H9 (cell line): ENCODE measurements at regions not wholly inside any gene's neighbourhood (a gene's known extent, or its start where the extent isn't known, plus 50 kb on each side); places are given as distances from the start of the nearest gene placed in this dataset.

ENCODE experiments used
- DNase-seq: peaks from one replicate; pipeline ENCODE4 v3.0.0-alpha.2; 2017
- H2AFZ ChIP-seq: one replicate; pipeline ENCODE4 v1.6.1; 2013; ENCODE audit warnings: mild to moderate bottlenecking, low read length, control low read depth, moderate library complexity
- H2AK5ac ChIP-seq: 2 replicates; pipeline ENCODE4 v1.6.1; 2013; ENCODE audit warnings: low read length, control low read depth, mixed read lengths; ENCODE audit not compliant: insufficient read length
- H2BK120ac ChIP-seq: one replicate; pipeline ENCODE4 v1.6.1; 2013; ENCODE audit warnings: low read depth, mild to moderate bottlenecking, low read length, control low read depth, inconsistent platforms; ENCODE audit not compliant: poor library complexity, severe bottlenecking
- H2BK12ac ChIP-seq: 2 replicates; pipeline ENCODE4 v1.6.1; 2013; ENCODE audit warnings: low read length, control low read depth, mixed read lengths, low read depth; ENCODE audit not compliant: insufficient read length
- H2BK15ac ChIP-seq: 2 replicates; pipeline ENCODE4 v1.6.1; 2013; ENCODE audit warnings: low read depth, low read length, control low read depth
- H2BK20ac ChIP-seq: one replicate; pipeline ENCODE4 v1.6.1; 2013; ENCODE audit warnings: low read depth, mild to moderate bottlenecking, low read length, control low read depth, inconsistent platforms; ENCODE audit not compliant: poor library complexity, severe bottlenecking
- H2BK5ac ChIP-seq: 2 replicates; pipeline ENCODE4 v1.6.1; 2013; ENCODE audit warnings: low read length, control low read depth, mixed read lengths; ENCODE audit not compliant: insufficient read length
- H3K14ac ChIP-seq: 2 replicates; pipeline ENCODE4 v1.6.1; 2013; ENCODE audit warnings: low read length, control low read depth; ENCODE audit not compliant: insufficient read depth
- H3K18ac ChIP-seq: 2 replicates; pipeline ENCODE4 v1.6.1; 2013; ENCODE audit warnings: low read depth, mild to moderate bottlenecking, mixed read lengths, low read length, control low read depth; ENCODE audit not compliant: insufficient read length
- H3K23ac ChIP-seq: 2 replicates; pipeline ENCODE4 v1.6.1; 2013; ENCODE audit warnings: low read length, control low read depth, mixed read lengths, low read depth; ENCODE audit not compliant: insufficient read length
- H3K23me2 ChIP-seq: 2 replicates; pipeline ENCODE4 v1.6.1; 2013; ENCODE audit warnings: low read depth, mild to moderate bottlenecking, mixed read lengths, low read length, control low read depth; ENCODE audit not compliant: insufficient read length, poor library complexity, severe bottlenecking
- H3K27ac ChIP-seq: 2 replicates; pipeline ENCODE4 v1.5.1; 2013; ENCODE audit warnings: low read length, control low read depth, mixed read lengths, low read depth; ENCODE audit not compliant: insufficient read length
- H3K27me3 ChIP-seq: 2 replicates; pipeline ENCODE4 v1.6.1; 2013; ENCODE audit warnings: low read length, control low read depth, inconsistent platforms; ENCODE audit not compliant: insufficient read depth
- H3K4ac ChIP-seq: 2 replicates; pipeline ENCODE4 v1.6.1; 2013; ENCODE audit warnings: low read depth, mild to moderate bottlenecking, control low read depth, inconsistent platforms, low read length, moderate library complexity
- H3K4me1 ChIP-seq: 2 replicates; pipeline ENCODE4 v1.6.1; 2013; ENCODE audit warnings: low read length, control low read depth, inconsistent platforms; ENCODE audit not compliant: insufficient read depth
- H3K4me2 ChIP-seq: 2 replicates; pipeline ENCODE4 v1.6.1; 2013; ENCODE audit warnings: low read length, control low read depth, mixed read lengths; ENCODE audit not compliant: insufficient read length, insufficient read depth
- H3K56ac ChIP-seq: 2 replicates; pipeline ENCODE4 v1.6.1; 2013; ENCODE audit warnings: low read depth, mild to moderate bottlenecking, mixed read lengths, low read length, control low read depth; ENCODE audit not compliant: insufficient read length
- H3K79me1 ChIP-seq: 2 replicates; pipeline ENCODE4 v1.6.1; 2013; ENCODE audit warnings: low read depth, mild to moderate bottlenecking, moderate library complexity, low read length, control low read depth, inconsistent platforms; ENCODE audit not compliant: insufficient read depth, poor library complexity, severe bottlenecking
- H3K79me2 ChIP-seq: 2 replicates; pipeline ENCODE4 v1.6.1; 2013; ENCODE audit warnings: low read length, control low read depth, inconsistent platforms; ENCODE audit not compliant: insufficient read depth
- H3K9ac ChIP-seq: 2 replicates; pipeline ENCODE4 v1.6.1; 2013; ENCODE audit warnings: low read length, control low read depth, mixed read lengths; ENCODE audit not compliant: insufficient read length; ENCODE audit errors: extremely low read depth
- H3K9me3 ChIP-seq: one replicate; pipeline ENCODE4 v1.6.1; 2013; ENCODE audit warnings: low read depth, low read length, inconsistent platforms; ENCODE audit not compliant: control insufficient read depth
- H3T11ph ChIP-seq: one replicate; pipeline ENCODE4 v1.6.1; 2013; ENCODE audit warnings: mild to moderate bottlenecking, low read length, control low read depth, inconsistent platforms
- H4K20me1 ChIP-seq: one replicate; pipeline ENCODE4 v1.6.1; 2013; ENCODE audit not compliant: control insufficient read depth, insufficient read length, insufficient read depth
- H4K5ac ChIP-seq: 2 replicates; pipeline ENCODE4 v1.6.1; 2013; ENCODE audit warnings: low read depth, mild to moderate bottlenecking, mixed read lengths, low read length, control low read depth; ENCODE audit not compliant: insufficient read length
- H4K8ac ChIP-seq: replicated peaks from 2 replicates; pipeline ENCODE4 v1.6.1; 2013; ENCODE audit warnings: low read length, control low read depth, mixed read lengths, low read depth; ENCODE audit not compliant: insufficient read length
- H4K91ac ChIP-seq: 2 replicates; pipeline ENCODE4 v1.6.1; 2013; ENCODE audit warnings: low read depth, mild to moderate bottlenecking, moderate library complexity, mixed read lengths, low read length, control low read depth; ENCODE audit not compliant: insufficient read length
- H3K27ac Mint-ChIP-seq, 3 experiments: 2 replicates in 2 of 3; 3 replicates in 1 of 3; pipeline ENCODE4 v1.8.0; 2020 to 2021; ENCODE audit warnings: mixed read lengths in 3 of 3, mild to moderate bottlenecking in 1 of 3, moderate library complexity in 1 of 3
- H3K27me3 Mint-ChIP-seq: 2 replicates; pipeline ENCODE4 v1.8.0; 2021; ENCODE audit warnings: low read depth, mild to moderate bottlenecking, moderate library complexity, mixed read lengths
- H3K36me3 Mint-ChIP-seq, 3 experiments: 2 replicates in 2 of 3; 3 replicates in 1 of 3; pipeline ENCODE4 v1.8.0; 2020 to 2021; ENCODE audit warnings: low read depth in 3 of 3, mixed read lengths in 3 of 3; ENCODE audit not compliant: insufficient read depth in 1 of 3
- H3K4me1 Mint-ChIP-seq, 2 experiments: 2 replicates each; pipeline ENCODE4 v1.8.0; 2020; ENCODE audit warnings: mixed read lengths in 2 of 2
- H3K4me3 Mint-ChIP-seq, 2 experiments: 2 replicates in 1 of 2; 3 replicates in 1 of 2; pipeline ENCODE4 v1.8.0; 2020 to 2021; ENCODE audit warnings: mild to moderate bottlenecking in 2 of 2, mixed read lengths in 2 of 2, moderate library complexity in 1 of 2
- H3K9me3 Mint-ChIP-seq, 2 experiments: 2 replicates in 1 of 2; 3 replicates in 1 of 2; pipeline ENCODE4 v1.8.0; 2020; ENCODE audit warnings: mild to moderate bottlenecking in 2 of 2, mixed read lengths in 2 of 2, moderate library complexity in 1 of 2
- WGBS: extraction: QIAGEN DNeasy Blood & Tissue Kit; methylation state at CpG from one replicate; pipeline ENCODE4 v1.1.7; 2013; ENCODE audit warnings: missing lambda C conversion rate, low lambda C conversion rate, mixed read lengths; ENCODE audit not compliant: insufficient read length; ENCODE audit errors: extremely low coverage; 5-methylcytosine and 5-hydroxymethylcytosine counted together
- TF ChIP-seq, protein P1 (sequence below): fragments of 200-600 bp; sonication (generic); conservative IDR thresholded peaks from 3 replicates; pipeline ENCODE4 v1.8.0; 2021; ENCODE audit warnings: antibody characterized with exemption, mild to moderate bottlenecking

DNA sequence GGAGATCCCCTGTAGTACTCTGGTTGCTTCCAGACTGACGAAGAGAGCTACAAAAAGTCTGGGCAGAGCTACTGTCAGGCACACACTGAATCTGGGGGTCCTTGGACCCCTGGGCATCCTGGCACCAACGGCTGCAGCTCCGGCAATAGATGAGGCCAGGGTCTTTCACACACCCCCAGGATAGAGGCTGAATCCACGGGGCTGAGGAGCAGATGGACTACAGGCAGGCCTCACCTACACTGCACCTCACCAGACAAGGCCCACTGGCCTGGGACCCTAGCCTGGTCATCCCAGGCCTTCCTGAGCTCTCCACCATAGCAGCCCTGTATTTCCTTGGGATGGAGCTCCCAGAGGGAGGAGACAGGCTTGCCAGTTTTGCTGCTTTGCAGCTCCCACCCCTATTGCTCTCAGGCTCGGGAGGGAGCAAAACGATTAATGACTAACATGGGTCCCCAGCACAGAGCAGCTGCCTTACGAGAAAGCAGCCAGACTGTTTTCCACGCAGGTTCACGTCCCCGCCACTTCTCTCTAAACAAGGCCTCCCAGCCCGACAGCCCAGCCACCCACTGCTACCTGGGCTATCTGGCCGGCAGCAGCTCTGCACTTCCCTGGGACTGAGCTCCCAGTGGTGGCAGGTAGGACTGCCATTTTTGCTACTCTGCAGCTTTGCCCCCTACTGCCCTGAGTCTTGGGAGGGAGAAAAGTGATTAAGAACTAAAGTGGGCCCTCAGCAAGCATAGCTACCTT, 1022.5 kb upstream of the ADGRL2 start:
- Mint-ChIP-seq H3K27me3 (no peaks in the 10 kb centered on the region), H3K4me1 (peaks cover 0 to 4% of the 10 kb centered on the region in 2 experiments; a peak in 2 of 4 replicates), H3K36me3 (no peaks in the 10 kb centered on the region; a peak in 2 of 7 replicates), H3K4me3 (no peak overlapping the region), H3K27ac (no peak overlapping the region), H3K9me3 (peaks cover 0 to 3% of the 10 kb centered on the region in 2 experiments; a peak in 3 of 5 replicates)
- no peaks in the 10 kb centered on the region for H3K27me3 ChIP-seq
- H3T11ph ChIP-seq, result no peak overlapping the region
- no peak overlapping the region for H3K9ac ChIP-seq
- H4K91ac ChIP-seq, result no peak overlapping the region
- no peak overlapping the region for H2AFZ ChIP-seq
- H3K4ac ChIP-seq, result no peak overlapping the region
- no peak overlapping the region for H2AK5ac ChIP-seq
- no peak overlapping the region for H3K27ac ChIP-seq
- H2BK15ac ChIP-seq, result no peak overlapping the region
- WGBS, result no CpG with 5 or more reads among the region's 12 CpGs
- no peak overlapping the region for H3K14ac ChIP-seq
- H4K20me1 ChIP-seq, result no peaks in the 10 kb centered on the region
- H2BK5ac ChIP-seq, result no peak overlapping the region
- H3K79me1 ChIP-seq, result no peaks in the 10 kb centered on the region
- DNase-seq, result no peak
- no peaks in the 10 kb centered on the region for H3K79me2 ChIP-seq
- no peak overlapping the region for H3K56ac ChIP-seq
- H4K8ac ChIP-seq, result no peak overlapping the region
- no peak overlapping the region for H4K5ac ChIP-seq
- TF ChIP-seq, protein P1, sequence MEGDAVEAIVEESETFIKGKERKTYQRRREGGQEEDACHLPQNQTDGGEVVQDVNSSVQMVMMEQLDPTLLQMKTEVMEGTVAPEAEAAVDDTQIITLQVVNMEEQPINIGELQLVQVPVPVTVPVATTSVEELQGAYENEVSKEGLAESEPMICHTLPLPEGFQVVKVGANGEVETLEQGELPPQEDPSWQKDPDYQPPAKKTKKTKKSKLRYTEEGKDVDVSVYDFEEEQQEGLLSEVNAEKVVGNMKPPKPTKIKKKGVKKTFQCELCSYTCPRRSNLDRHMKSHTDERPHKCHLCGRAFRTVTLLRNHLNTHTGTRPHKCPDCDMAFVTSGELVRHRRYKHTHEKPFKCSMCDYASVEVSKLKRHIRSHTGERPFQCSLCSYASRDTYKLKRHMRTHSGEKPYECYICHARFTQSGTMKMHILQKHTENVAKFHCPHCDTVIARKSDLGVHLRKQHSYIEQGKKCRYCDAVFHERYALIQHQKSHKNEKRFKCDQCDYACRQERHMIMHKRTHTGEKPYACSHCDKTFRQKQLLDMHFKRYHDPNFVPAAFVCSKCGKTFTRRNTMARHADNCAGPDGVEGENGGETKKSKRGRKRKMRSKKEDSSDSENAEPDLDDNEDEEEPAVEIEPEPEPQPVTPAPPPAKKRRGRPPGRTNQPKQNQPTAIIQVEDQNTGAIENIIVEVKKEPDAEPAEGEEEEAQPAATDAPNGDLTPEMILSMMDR, result no peak
- no peak overlapping the region for H2BK20ac ChIP-seq
- H3K23ac ChIP-seq, result no peak overlapping the region
- H3K18ac ChIP-seq, result no peak overlapping the region
- no peak overlapping the region for H3K4me2 ChIP-seq
- H2BK120ac ChIP-seq, result no peak overlapping the region
- no peak overlapping the region for H2BK12ac ChIP-seq
- no peaks in the 10 kb centered on the region for H3K4me1 ChIP-seq
- no peaks in the 10 kb centered on the region for H3K9me3 ChIP-seq
- H3K23me2 ChIP-seq, result no peaks in the 10 kb centered on the region
